ENCODE measurements at regions not wholly inside any gene's neighbourhood (a gene's known extent, or its start where the extent isn't known, plus 50 kb on each side); places are given as distances from the start of the nearest gene placed in this dataset.

DNA sequence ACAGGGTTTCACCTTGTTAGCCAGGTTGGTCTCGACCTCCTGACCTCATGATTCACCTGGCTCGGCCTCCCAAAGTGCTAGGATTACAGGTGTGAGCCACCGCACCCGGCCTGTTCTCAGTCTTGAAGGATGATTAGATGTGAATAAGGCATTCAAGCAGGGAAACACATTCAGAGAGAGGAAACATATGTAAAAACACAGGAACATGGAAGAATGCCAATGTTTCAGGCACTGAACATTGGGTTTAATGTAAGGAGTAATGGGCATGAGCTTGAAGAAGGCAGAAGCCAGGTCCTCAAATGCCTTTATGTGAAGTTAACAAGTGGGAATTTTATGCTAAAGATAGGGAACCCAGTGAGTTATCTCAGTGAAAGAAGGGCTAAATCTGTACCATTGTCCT is 74.3 kb downstream of the ARL4A start:
- Histone ChIP-seq H3K27ac (ENCODE audit: low read depth, low read length, severe bottlenecking) (no peak overlapping the region), H3K36me3 (ENCODE audit: control insufficient read depth, insufficient read depth, low read length) (no peaks in the 10 kb centered on the region), H3K4me3 (ENCODE audit: extremely low read depth, insufficient read depth, low read length, poor library complexity, severe bottlenecking) (no peak overlapping the region), H3K9me3 (ENCODE audit: control insufficient read depth, low read length) (no peaks in the 10 kb centered on the region), H3K4me1 (ENCODE audit: control insufficient read depth, insufficient read depth, low read length, poor library complexity, severe bottlenecking) (peaks cover 1% of the 10 kb centered on the region)
- 94 to 96% methylated on average over 4 of the region's 4 CpGs for WGBS, 2 experiments (ENCODE audit: insufficient coverage in 2 of 2)

DNA sequence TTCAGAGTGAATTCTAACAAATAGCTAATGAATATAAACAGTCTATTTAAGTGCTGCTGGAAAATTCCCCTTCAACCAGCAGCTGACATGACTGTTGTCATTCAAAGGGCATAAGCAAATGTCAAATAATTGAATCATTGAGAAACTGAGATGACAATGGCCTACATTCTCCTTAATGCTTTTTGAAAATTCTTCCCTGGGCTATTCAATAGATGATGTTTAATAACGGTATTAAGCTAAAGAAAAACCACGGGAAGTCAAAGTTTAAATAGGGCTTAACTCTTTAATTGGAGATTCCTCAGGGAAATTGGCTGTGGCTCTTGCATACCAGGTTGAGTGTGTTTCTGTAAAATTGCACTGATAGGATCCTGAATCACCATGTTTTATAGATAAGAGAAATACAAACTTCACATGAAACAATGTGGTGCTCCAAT is 77.0 kb downstream of the ARL4A start:
- Histone ChIP-seq H3K4me3 (ENCODE audit: extremely low read depth, insufficient read depth, low read length, poor library complexity, severe bottlenecking) (no peak overlapping the region), H3K36me3 (ENCODE audit: control insufficient read depth, insufficient read depth, low read length) (no peaks in the 10 kb centered on the region), H3K9me3 (ENCODE audit: control insufficient read depth, low read length) (no peaks in the 10 kb centered on the region), H3K27ac (ENCODE audit: low read depth, low read length, severe bottlenecking) (no peak overlapping the region), H3K4me1 (ENCODE audit: control insufficient read depth, insufficient read depth, low read length, poor library complexity, severe bottlenecking) (peaks cover 8% of the 10 kb centered on the region)
- 96 to 100% methylated on average over 1 to 2 of the region's 2 CpGs for WGBS, 2 experiments (ENCODE audit: insufficient coverage in 2 of 2)

- Histone ChIP-seq H3K36me3 (ENCODE audit: control insufficient read depth, insufficient read depth, low read length) (no peaks in the 10 kb centered on the region), H3K4me1 (ENCODE audit: control insufficient read depth, insufficient read depth, low read length, poor library complexity, severe bottlenecking) (peaks cover 9% of the 10 kb centered on the region), H3K27ac (ENCODE audit: low read depth, low read length, severe bottlenecking) (no peak overlapping the region), H3K9me3 (ENCODE audit: control insufficient read depth, low read length) (no peaks in the 10 kb centered on the region), H3K4me3 (ENCODE audit: extremely low read depth, insufficient read depth, low read length, poor library complexity, severe bottlenecking) (no peak overlapping the region)
- 86% methylated on average over 1 of the region's 2 CpGs; no CpG with 5 or more reads in 1 of the 2 experiments for WGBS, 2 experiments (ENCODE audit: insufficient coverage in 2 of 2)
These were observed 78.1 kb downstream of the ARL4A start for GRCh38 chr7:12765431-12766100.

DNA sequence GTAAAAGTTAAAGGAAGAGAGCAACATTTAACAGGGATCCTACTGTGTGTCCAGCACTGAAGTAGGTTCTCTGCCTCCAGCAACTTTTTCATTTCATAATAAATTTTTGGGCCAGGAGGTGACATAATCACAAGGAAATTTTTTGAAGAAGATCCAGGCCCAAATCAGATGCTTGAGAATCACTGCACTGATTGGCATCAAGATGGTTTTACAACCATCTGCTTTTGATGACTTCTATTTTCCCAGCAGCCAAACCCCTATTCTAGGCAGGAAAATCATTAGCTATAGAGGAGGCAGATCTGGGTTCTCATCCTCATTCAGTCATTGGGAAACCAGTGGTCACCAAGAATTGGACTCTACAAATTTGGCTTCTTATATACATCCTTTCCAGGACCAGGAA is 79.0 kb downstream of the ARL4A start:
- no peaks in the 10 kb centered on the region for H3K9me3 ChIP-seq (ENCODE audit: control insufficient read depth, low read length)
- no peak overlapping the region for H3K4me3 ChIP-seq (ENCODE audit: extremely low read depth, insufficient read depth, low read length, poor library complexity, severe bottlenecking)
- H3K36me3 ChIP-seq (ENCODE audit: control insufficient read depth, insufficient read depth, low read length): no peaks in the 10 kb centered on the region
- no peak overlapping the region for H3K27ac ChIP-seq (ENCODE audit: low read depth, low read length, severe bottlenecking)
- H3K4me1 ChIP-seq (ENCODE audit: control insufficient read depth, insufficient read depth, low read length, poor library complexity, severe bottlenecking): peaks cover 9% of the 10 kb centered on the region

DNA sequence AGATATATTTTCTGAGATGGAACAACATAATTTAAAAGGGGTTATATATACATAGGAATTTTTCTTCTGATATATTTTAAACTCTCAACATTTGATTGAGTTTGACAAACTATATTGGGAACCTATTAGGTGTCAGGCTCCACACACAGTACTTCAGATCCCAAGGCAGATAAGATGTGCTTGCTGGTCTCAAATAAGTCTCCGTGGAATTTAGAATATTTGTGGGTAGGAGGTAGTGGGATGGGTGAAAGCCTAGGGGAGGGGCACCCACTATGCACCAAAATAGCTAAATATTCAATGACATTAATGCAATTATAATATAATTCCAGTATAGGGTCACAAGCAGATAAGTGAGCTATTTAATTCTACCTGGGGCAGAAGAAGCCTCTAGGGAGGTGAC is 81.5 kb downstream of the ARL4A start:
- H3K9me3 ChIP-seq (ENCODE audit: control insufficient read depth, low read length): peaks cover 4% of the 10 kb centered on the region
- no peak overlapping the region for H3K27ac ChIP-seq (ENCODE audit: low read depth, low read length, severe bottlenecking)
- H3K4me1 ChIP-seq (ENCODE audit: control insufficient read depth, insufficient read depth, low read length, poor library complexity, severe bottlenecking): peaks cover 9% of the 10 kb centered on the region
- WGBS, 2 experiments (ENCODE audit: insufficient coverage in 2 of 2): no CpG with 5 or more reads among the region's 1 CpG
- no peak overlapping the region for H3K4me3 ChIP-seq (ENCODE audit: extremely low read depth, insufficient read depth, low read length, poor library complexity, severe bottlenecking)
- no peaks in the 10 kb centered on the region for H3K36me3 ChIP-seq (ENCODE audit: control insufficient read depth, insufficient read depth, low read length)

GRCh38 chr7:12769444-12769843 is 82.0 kb downstream of the ARL4A start:
- WGBS, 2 experiments (ENCODE audit: insufficient coverage in 2 of 2): no CpG with 5 or more reads among the region's 1 CpG
- H3K4me3 ChIP-seq (ENCODE audit: extremely low read depth, insufficient read depth, low read length, poor library complexity, severe bottlenecking): no peak overlapping the region
- peaks cover 9% of the 10 kb centered on the region for H3K4me1 ChIP-seq (ENCODE audit: control insufficient read depth, insufficient read depth, low read length, poor library complexity, severe bottlenecking)
- no peak overlapping the region for H3K27ac ChIP-seq (ENCODE audit: low read depth, low read length, severe bottlenecking)
- H3K9me3 ChIP-seq (ENCODE audit: control insufficient read depth, low read length): peaks cover 4% of the 10 kb centered on the region
- H3K36me3 ChIP-seq (ENCODE audit: control insufficient read depth, insufficient read depth, low read length): no peaks in the 10 kb centered on the region

DNA sequence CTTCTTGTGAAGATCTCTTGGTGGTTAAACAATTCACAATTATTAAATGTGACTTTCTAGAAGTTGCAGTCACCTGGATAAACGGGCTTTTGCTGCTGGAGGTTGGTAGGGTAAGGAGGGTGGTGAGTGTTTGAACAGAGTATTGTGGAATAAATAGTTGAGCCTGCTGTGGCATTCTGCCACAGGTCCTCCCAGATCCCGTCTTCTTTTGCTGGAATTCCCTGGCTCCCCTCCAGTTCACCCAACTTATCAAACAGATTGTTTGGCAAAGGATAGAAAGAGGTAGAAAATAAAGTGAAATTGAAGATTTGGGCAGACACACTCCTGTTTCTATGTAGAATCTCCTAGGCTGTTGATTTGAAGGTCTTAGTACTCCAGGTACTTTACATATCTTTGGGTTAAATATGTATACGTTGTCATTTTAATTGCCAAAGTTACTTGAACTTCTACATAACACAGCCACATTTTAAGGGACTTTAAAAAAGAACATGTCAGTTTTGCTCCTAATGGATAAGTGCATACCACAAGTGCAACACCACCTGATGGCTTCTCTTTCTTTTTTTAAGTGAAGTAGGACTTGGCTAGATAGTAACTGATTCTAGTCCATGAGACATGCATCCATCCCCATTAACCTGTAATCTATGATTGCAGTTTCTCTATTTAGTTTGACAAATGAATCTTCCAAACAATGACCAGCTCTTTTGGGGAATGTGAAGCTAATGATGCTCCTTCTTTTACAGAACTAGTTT is 83.0 kb downstream of the ARL4A start:
- 57% methylated on average over 1 of the region's 3 CpGs; no CpG with 5 or more reads in 1 of the 2 experiments for WGBS, 2 experiments (ENCODE audit: insufficient coverage in 2 of 2)
- H3K36me3 ChIP-seq (ENCODE audit: control insufficient read depth, insufficient read depth, low read length): no peaks in the 10 kb centered on the region
- H3K27ac ChIP-seq (ENCODE audit: low read depth, low read length, severe bottlenecking): no peak overlapping the region
- peaks cover 4% of the 10 kb centered on the region for H3K9me3 ChIP-seq (ENCODE audit: control insufficient read depth, low read length)
- H3K4me3 ChIP-seq (ENCODE audit: extremely low read depth, insufficient read depth, low read length, poor library complexity, severe bottlenecking): no peak overlapping the region
- H3K4me1 ChIP-seq (ENCODE audit: control insufficient read depth, insufficient read depth, low read length, poor library complexity, severe bottlenecking): peaks cover 9% of the 10 kb centered on the region

GRCh38 chr7:12771378-12771877 is 84.0 kb downstream of the ARL4A start:
- Histone ChIP-seq H3K27ac (ENCODE audit: low read depth, low read length, severe bottlenecking) (no peak overlapping the region), H3K4me3 (ENCODE audit: extremely low read depth, insufficient read depth, low read length, poor library complexity, severe bottlenecking) (no peak overlapping the region), H3K9me3 (ENCODE audit: control insufficient read depth, low read length) (peaks cover 4% of the 10 kb centered on the region), H3K4me1 (ENCODE audit: control insufficient read depth, insufficient read depth, low read length, poor library complexity, severe bottlenecking) (peaks cover 9% of the 10 kb centered on the region), H3K36me3 (ENCODE audit: control insufficient read depth, insufficient read depth, low read length) (no peaks in the 10 kb centered on the region)
- 67 to 82% methylated on average over 7 of the region's 7 CpGs for WGBS, 2 experiments (ENCODE audit: insufficient coverage in 2 of 2)

GRCh38 chr7:12772768-12773167 is 85.3 kb downstream of the ARL4A start:
- H3K36me3 ChIP-seq (ENCODE audit: control insufficient read depth, insufficient read depth, low read length): no peaks in the 10 kb centered on the region
- peaks cover 9% of the 10 kb centered on the region for H3K4me1 ChIP-seq (ENCODE audit: control insufficient read depth, insufficient read depth, low read length, poor library complexity, severe bottlenecking)
- H3K9me3 ChIP-seq (ENCODE audit: control insufficient read depth, low read length): peaks cover 4% of the 10 kb centered on the region
- no peak overlapping the region for H3K4me3 ChIP-seq (ENCODE audit: extremely low read depth, insufficient read depth, low read length, poor library complexity, severe bottlenecking)
- 90% methylated on average over 2 to 4 of the region's 4 CpGs for WGBS, 2 experiments (ENCODE audit: insufficient coverage in 2 of 2)
- no peak overlapping the region for H3K27ac ChIP-seq (ENCODE audit: low read depth, low read length, severe bottlenecking)

DNA sequence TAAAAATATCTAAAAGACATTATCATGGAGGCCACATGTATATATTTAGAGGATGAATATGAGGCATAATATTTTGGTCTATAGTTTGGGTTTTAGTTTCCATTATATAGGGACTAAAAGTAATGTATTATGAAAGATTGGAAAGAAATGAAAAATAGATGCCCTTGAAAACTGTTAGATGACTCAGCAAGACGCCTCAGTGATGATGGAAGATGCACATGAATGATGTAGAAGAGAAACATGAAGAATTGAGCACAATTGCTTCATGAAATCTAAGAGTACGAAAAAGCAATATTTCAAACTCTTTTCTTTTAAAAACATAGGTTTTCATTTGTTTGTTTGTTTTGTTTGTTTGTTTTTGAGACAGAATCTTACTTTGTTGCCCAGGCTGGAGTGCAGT is 89.8 kb downstream of the ARL4A start:
- Histone ChIP-seq H3K4me3 (ENCODE audit: extremely low read depth, insufficient read depth, low read length, poor library complexity, severe bottlenecking) (no peak overlapping the region), H3K9me3 (ENCODE audit: control insufficient read depth, low read length) (peaks cover 4% of the 10 kb centered on the region), H3K4me1 (ENCODE audit: control insufficient read depth, insufficient read depth, low read length, poor library complexity, severe bottlenecking) (no peaks in the 10 kb centered on the region), H3K27ac (ENCODE audit: low read depth, low read length, severe bottlenecking) (no peak overlapping the region), H3K36me3 (ENCODE audit: control insufficient read depth, insufficient read depth, low read length) (no peaks in the 10 kb centered on the region)
- 100% methylated on average over 1 of the region's 2 CpGs; no CpG with 5 or more reads in 1 of the 2 experiments for WGBS, 2 experiments (ENCODE audit: insufficient coverage in 2 of 2)

DNA sequence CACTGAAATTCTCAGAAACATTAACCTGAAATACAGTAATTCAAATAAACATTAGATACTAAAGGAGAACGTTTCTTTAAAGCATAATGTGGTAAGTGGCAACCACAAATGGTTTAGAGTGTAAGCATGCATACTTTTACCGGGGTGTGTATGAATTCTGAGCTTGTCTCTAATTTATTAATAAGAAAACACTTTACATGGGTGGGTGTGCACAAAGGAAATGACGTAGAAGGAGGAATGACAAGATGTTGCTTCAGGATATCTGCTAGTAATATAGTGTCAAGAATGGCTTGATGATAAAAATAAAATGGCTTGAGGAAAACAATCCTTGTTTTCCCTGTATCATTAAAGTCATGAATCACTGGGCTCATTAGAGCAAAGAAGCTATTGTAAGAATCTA is 92.5 kb downstream of the ARL4A start:
- Histone ChIP-seq H3K9me3 (ENCODE audit: control insufficient read depth, low read length) (no peaks in the 10 kb centered on the region), H3K36me3 (ENCODE audit: control insufficient read depth, insufficient read depth, low read length) (no peaks in the 10 kb centered on the region), H3K4me1 (ENCODE audit: control insufficient read depth, insufficient read depth, low read length, poor library complexity, severe bottlenecking) (no peaks in the 10 kb centered on the region), H3K4me3 (ENCODE audit: extremely low read depth, insufficient read depth, low read length, poor library complexity, severe bottlenecking) (no peak overlapping the region), H3K27ac (ENCODE audit: low read depth, low read length, severe bottlenecking) (no peak overlapping the region)
- WGBS, 2 experiments (ENCODE audit: insufficient coverage in 2 of 2): 93 to 100% methylated on average over 1 to 2 of the region's 3 CpGs
